AG08396 (cell line): ENCODE measurements at regions not wholly inside any gene's neighbourhood (a gene's known extent, or its start where the extent isn't known, plus 50 kb on each side); places are given as distances from the start of the nearest gene placed in this dataset.
A peak's percentile ranks its signal among the peaks of the same experiment; 100 is the strongest.
"Not testable (repeated sequence)": the region's sequence is repeated elsewhere in the genome, so short reads cannot be mapped to it uniquely, and the experiment has no call there.

ENCODE experiments used
- DNase-seq: peaks from one replicate; pipeline ENCODE4 v3.0.0; 2012; ENCODE audit warnings: low spot score, mixed read lengths

GRCh38 chr17:47066841-47067682, 88.0 kb upstream of the RPRML start:
- DNase-seq = peak; percentile 94

GRCh38 chr17:47066095-47066494, 87.0 kb upstream of the RPRML start:
- DNase-seq = no peak

- DNase-seq = no peak
These were observed 85.6 kb upstream of the RPRML start for GRCh38 chr17:47064684-47065083.

- no peak for DNase-seq
These were observed 84.4 kb upstream of the RPRML start for GRCh38 chr17:47063475-47063874.

GRCh38 chr17:47062851-47063250, 83.8 kb upstream of the RPRML start:
- not testable (repeated sequence) for DNase-seq

- DNase-seq = not testable (repeated sequence)
These were observed 81.0 kb upstream of the RPRML start for GRCh38 chr17:47060005-47060404.

GRCh38 chr17:47057830-47058229, 78.8 kb upstream of the RPRML start:
- no peak for DNase-seq

- DNase-seq = not testable (repeated sequence)
These were observed 78.2 kb upstream of the RPRML start for GRCh38 chr17:47057279-47057678.

GRCh38 chr17:47056687-47057086, 77.6 kb upstream of the RPRML start:
- DNase-seq = not testable (repeated sequence)
